ENCODE measurements at regions not wholly inside any gene's neighbourhood (a gene's known extent, or its start where the extent isn't known, plus 50 kb on each side); places are given as distances from the start of the nearest gene placed in this dataset.
"Not testable (repeated sequence)": the region's sequence is repeated elsewhere in the genome, so short reads cannot be mapped to it uniquely, and the experiment has no call there.

GRCh38 chrX:35221391-35221790, 278.8 kb downstream of the FAM47B start:
- intact Hi-C loops (cut with DNase I); DNase-seq; H3K4me3 ChIP-seq; H3K36me3 ChIP-seq; H3K9me3 ChIP-seq; H3K27me3 ChIP-seq; H3K27ac ChIP-seq; H3K4me1 ChIP-seq; H3K9ac ChIP-seq (ENCODE audit: low read depth in 2 of 2, low read length in 2 of 2): not testable (repeated sequence)

- Histone ChIP-seq H3K4me1 (no peaks in the 10 kb centered on the region), H3K27me3 (no peaks in the 10 kb centered on the region), H3K9me3 (no peaks in the 10 kb centered on the region), H3K27ac (no peak overlapping the region), H3K36me3 (no peaks in the 10 kb centered on the region), H3K4me3 (no peak overlapping the region), H3K9ac (ENCODE audit: low read depth in 2 of 2, low read length in 2 of 2) (no peak overlapping the region)
- TF ChIP-seq CTCF (IDR thresholded peaks at IDR 0.05) = no peak
- intact Hi-C loops (cut with DNase I) = no loop called here
- DNase-seq = no peak
Measured at GRCh38 chrX:35244088-35244741, 301.6 kb downstream of the FAM47B start.

GRCh38 chrX:35244796-35245508, 302.4 kb downstream of the FAM47B start:
- Histone ChIP-seq H3K27me3 (no peaks in the 10 kb centered on the region), H3K36me3 (no peaks in the 10 kb centered on the region), H3K9me3 (no peaks in the 10 kb centered on the region), H3K27ac (no peak overlapping the region), H3K4me3 (no peak overlapping the region), H3K4me1 (no peaks in the 10 kb centered on the region), H3K9ac (ENCODE audit: low read depth in 2 of 2, low read length in 2 of 2) (no peak overlapping the region)
- no peak for DNase-seq
- intact Hi-C loops (cut with DNase I) = no loop called here
- no peak for TF ChIP-seq CTCF (IDR thresholded peaks at IDR 0.05)

GRCh38 chrX:35251226-35251625, 308.6 kb downstream of the FAM47B start:
- intact Hi-C loops (cut with DNase I) = no loop called here
- no peak overlapping the region for H3K27ac ChIP-seq
- no peaks in the 10 kb centered on the region for H3K36me3 ChIP-seq
- DNase-seq = no peak
- no peaks in the 10 kb centered on the region for H3K4me1 ChIP-seq
- H3K9me3 ChIP-seq = no peaks in the 10 kb centered on the region
- TF ChIP-seq CTCF (IDR thresholded peaks at IDR 0.05) = no peak
- H3K4me3 ChIP-seq = no peak overlapping the region
- no peaks in the 10 kb centered on the region for H3K27me3 ChIP-seq
- H3K9ac ChIP-seq (ENCODE audit: low read depth in 2 of 2, low read length in 2 of 2) = no peak overlapping the region

GRCh38 chrX:35276115-35276514, 333.5 kb downstream of the FAM47B start:
- Histone ChIP-seq H3K36me3 (no peaks in the 10 kb centered on the region), H3K27me3 (no peaks in the 10 kb centered on the region), H3K4me3 (no peak overlapping the region), H3K4me1 (no peaks in the 10 kb centered on the region), H3K27ac (no peak overlapping the region), H3K9me3 (no peaks in the 10 kb centered on the region), H3K9ac (ENCODE audit: low read depth in 2 of 2, low read length in 2 of 2) (no peak overlapping the region)
- intact Hi-C loops (cut with DNase I) = no loop called here
- no peak for DNase-seq
- no peak for TF ChIP-seq CTCF (IDR thresholded peaks at IDR 0.05)

GRCh38 chrX:35285289-35285962, 342.8 kb downstream of the FAM47B start:
- H3K9ac ChIP-seq (ENCODE audit: low read depth in 2 of 2, low read length in 2 of 2) = no peak overlapping the region
- H3K9me3 ChIP-seq = no peaks in the 10 kb centered on the region
- no peaks in the 10 kb centered on the region for H3K36me3 ChIP-seq
- H3K27ac ChIP-seq = no peak overlapping the region
- no peak for TF ChIP-seq CTCF (IDR thresholded peaks at IDR 0.05)
- no peak for DNase-seq
- H3K4me3 ChIP-seq = no peak overlapping the region
- H3K4me1 ChIP-seq = no peaks in the 10 kb centered on the region
- no peaks in the 10 kb centered on the region for H3K27me3 ChIP-seq
- intact Hi-C loops (cut with DNase I) = no loop called here

Data from colonic mucosa (tissue), 4 donors.